ENCODE measurements at regions not wholly inside any gene's neighbourhood (a gene's known extent, or its start where the extent isn't known, plus 50 kb on each side); places are given as distances from the start of the nearest gene placed in this dataset.
"Not testable (repeated sequence)": the region's sequence is repeated elsewhere in the genome, so short reads cannot be mapped to it uniquely, and the experiment has no call there.

DNA sequence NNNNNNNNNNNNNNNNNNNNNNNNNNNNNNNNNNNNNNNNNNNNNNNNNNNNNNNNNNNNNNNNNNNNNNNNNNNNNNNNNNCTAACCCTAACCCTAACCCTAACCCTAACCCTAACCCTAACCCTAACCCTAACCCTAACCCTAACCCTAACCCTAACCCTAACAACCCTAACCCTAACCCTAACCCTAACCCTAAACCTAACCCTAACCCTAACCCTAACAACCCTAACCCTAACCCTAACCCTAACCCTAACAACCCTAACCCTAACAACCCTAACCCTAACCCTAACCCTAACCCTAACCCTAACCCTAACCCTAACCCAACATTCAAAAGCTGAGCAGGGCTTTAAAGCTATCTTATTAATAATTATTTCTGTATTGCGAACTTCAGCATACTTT lies 182.5 kb upstream of the FAM20C start:
- not testable (repeated sequence) for TF ChIP-seq POLR2A, EP300, POLR2AphosphoS5 (IDR thresholded peaks at IDR 0.05)
- TF ChIP-seq, protein P1, sequence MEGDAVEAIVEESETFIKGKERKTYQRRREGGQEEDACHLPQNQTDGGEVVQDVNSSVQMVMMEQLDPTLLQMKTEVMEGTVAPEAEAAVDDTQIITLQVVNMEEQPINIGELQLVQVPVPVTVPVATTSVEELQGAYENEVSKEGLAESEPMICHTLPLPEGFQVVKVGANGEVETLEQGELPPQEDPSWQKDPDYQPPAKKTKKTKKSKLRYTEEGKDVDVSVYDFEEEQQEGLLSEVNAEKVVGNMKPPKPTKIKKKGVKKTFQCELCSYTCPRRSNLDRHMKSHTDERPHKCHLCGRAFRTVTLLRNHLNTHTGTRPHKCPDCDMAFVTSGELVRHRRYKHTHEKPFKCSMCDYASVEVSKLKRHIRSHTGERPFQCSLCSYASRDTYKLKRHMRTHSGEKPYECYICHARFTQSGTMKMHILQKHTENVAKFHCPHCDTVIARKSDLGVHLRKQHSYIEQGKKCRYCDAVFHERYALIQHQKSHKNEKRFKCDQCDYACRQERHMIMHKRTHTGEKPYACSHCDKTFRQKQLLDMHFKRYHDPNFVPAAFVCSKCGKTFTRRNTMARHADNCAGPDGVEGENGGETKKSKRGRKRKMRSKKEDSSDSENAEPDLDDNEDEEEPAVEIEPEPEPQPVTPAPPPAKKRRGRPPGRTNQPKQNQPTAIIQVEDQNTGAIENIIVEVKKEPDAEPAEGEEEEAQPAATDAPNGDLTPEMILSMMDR (IDR thresholded peaks at IDR 0.05): not testable (repeated sequence)
